HepG2 (cell line): ENCODE measurements at regions not wholly inside any gene's neighbourhood (a gene's known extent, or its start where the extent isn't known, plus 50 kb on each side); places are given as distances from the start of the nearest gene placed in this dataset.

ENCODE experiments used
- ESRRA ChIP-seq: sonication (generic); formaldehyde crosslinking; IDR thresholded peaks from 2 replicates; pipeline ENCODE4 v1.5.1; 2020; ENCODE audit warnings: mild to moderate bottlenecking, low read depth, missing genetic modification reagents
- IRF2 ChIP-seq: IDR thresholded peaks from 2 replicates; pipeline ENCODE4 v1.6.1; 2018; ENCODE audit warnings: missing genetic modification reagents, missing compliant biosample characterization
- KIAA2018 ChIP-seq: sonication (generic); formaldehyde crosslinking; IDR thresholded peaks from 2 replicates; pipeline ENCODE4 v1.5.0; 2020; ENCODE audit warnings: mild to moderate bottlenecking, missing genetic modification reagents, borderline replicate concordance
- MEF2D ChIP-seq: sonication (generic); formaldehyde crosslinking; IDR thresholded peaks from 2 replicates; pipeline ENCODE4 v1.5.1; 2020; ENCODE audit warnings: mild to moderate bottlenecking, missing genetic modification reagents
- MYC ChIP-seq: sonication (generic); formaldehyde crosslinking; IDR thresholded peaks from 2 replicates; pipeline ENCODE4 v1.9.0; 2021; ENCODE audit warnings: missing genetic modification reagents, borderline replicate concordance
- POLR2AphosphoS2 ChIP-seq: IDR thresholded peaks from 2 replicates; pipeline ENCODE4 v1.6.1; 2011; ENCODE audit warnings: low read depth, low read length, improper control_type of control experiment
- SP2 ChIP-seq: sonication (generic); formaldehyde crosslinking; IDR thresholded peaks from 2 replicates; pipeline ENCODE4 v1.5.1; 2020; ENCODE audit warnings: mild to moderate bottlenecking, missing genetic modification reagents
- ZBTB33 ChIP-seq: sonication (generic); formaldehyde crosslinking; IDR thresholded peaks from 2 replicates; pipeline ENCODE4 v1.4.0; 2020; ENCODE audit warnings: missing genetic modification reagents
- ZBTB44 ChIP-seq: sonication (generic); formaldehyde crosslinking; IDR thresholded peaks from 2 replicates; pipeline ENCODE4 v1.4.0; 2020; ENCODE audit warnings: missing genetic modification reagents
- ZNF687 ChIP-seq: sonication (generic); formaldehyde crosslinking; IDR thresholded peaks from 2 replicates; pipeline ENCODE4 v1.5.1; 2020; ENCODE audit warnings: mild to moderate bottlenecking, missing genetic modification reagents, moderate library complexity
- ZNF720 ChIP-seq: sonication (generic); formaldehyde crosslinking; IDR thresholded peaks from 2 replicates; pipeline ENCODE4 v1.4.0; 2020; ENCODE audit warnings: missing genetic modification reagents

- TF ChIP-seq ZBTB44 (no peak), ZBTB33 (CRISPR knock-in tag) (no peak), KIAA2018 (CRISPR knock-in tag) (no peak), ZNF720 (no peak), ZNF687 (CRISPR knock-in tag) (peak; percentile 94), POLR2AphosphoS2 (no peak), ESRRA (CRISPR knock-in tag) (no peak), MEF2D (CRISPR knock-in tag) (peak; percentile 57), SP2 (CRISPR knock-in tag) (0 out of 2 replicates have a peak, but pooled peaks have one; percentile 16), IRF2 (peak; percentile 86; the same call in 1 of the 2 replicates), MYC (peak; percentile 81)
Measured at GRCh38 chr4:4598851-4599411, 57.1 kb upstream of the STX18 start (continued).
